ENCODE measurements at regions not wholly inside any gene's neighbourhood (a gene's known extent, or its start where the extent isn't known, plus 50 kb on each side); places are given as distances from the start of the nearest gene placed in this dataset.

DNA sequence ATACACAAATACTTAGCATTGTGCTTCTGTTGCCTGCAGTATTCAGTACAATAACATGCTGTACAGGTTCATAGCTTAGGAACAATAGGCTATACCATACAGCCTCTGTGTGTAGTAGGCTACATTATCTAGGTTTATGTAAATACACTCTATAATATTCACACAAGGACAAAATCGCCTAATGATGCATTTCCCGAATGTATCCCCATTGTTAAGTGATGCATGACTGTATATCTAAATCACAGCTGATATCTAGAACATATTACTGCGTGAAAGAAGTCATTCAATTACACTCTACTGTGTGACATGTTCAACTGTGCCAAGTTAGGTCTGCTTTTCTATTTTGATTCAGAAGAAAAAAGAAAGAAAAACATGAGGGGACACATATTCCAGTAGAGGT lies 633.5 kb downstream of the RFPL4B start:
- DNase-seq (ENCODE audit: low spot score): no peak
- no peak for ATAC-seq (ENCODE audit: low FRiP score)
- TF ChIP-seq CTCF (IDR thresholded peaks at IDR 0.05): no peak

GRCh38 chr6:112983713-112984261 lies 636.7 kb downstream of the RFPL4B start:
- TF ChIP-seq CTCF (IDR thresholded peaks at IDR 0.05): no peak
- ATAC-seq (ENCODE audit: low FRiP score) (no peak), DNase-seq (ENCODE audit: low spot score) (no peak)

- DNase-seq (ENCODE audit: low spot score) (no peak), ATAC-seq (ENCODE audit: low FRiP score) (no peak)
- no peak for TF ChIP-seq CTCF (IDR thresholded peaks at IDR 0.05)
Measured at GRCh38 chr6:112984899-112985298, 637.8 kb downstream of the RFPL4B start.

GRCh38 chr6:112986321-112986720 lies 639.2 kb downstream of the RFPL4B start:
- DNase-seq (ENCODE audit: low spot score) (no peak), ATAC-seq (ENCODE audit: low FRiP score) (no peak)
- TF ChIP-seq CTCF (IDR thresholded peaks at IDR 0.05): no peak

- DNase-seq (ENCODE audit: low spot score) (no peak), ATAC-seq (ENCODE audit: low FRiP score) (no peak)
- no peak for TF ChIP-seq CTCF (IDR thresholded peaks at IDR 0.05)
Measured at GRCh38 chr6:112988748-112989147, 641.6 kb downstream of the RFPL4B start.

DNA sequence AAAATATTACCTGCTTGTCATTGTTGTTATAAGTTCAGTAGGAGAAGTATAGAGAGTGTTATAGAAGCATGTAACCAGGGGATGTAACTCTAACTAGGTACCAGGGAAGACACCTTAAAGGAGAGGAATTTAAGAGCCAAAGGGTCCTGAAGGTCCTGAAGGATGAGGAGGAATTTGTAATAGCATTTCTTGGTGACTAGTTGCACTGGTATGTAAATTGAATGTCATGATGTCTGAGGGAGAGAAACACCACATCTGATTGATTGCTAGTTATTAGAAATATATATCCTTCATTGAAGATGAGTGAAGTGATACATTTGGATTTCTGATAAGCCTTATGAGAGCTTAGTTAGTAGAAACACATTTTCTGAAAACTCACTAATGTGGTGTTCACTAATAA lies 643.8 kb downstream of the RFPL4B start:
- ATAC-seq (ENCODE audit: low FRiP score) (no peak), DNase-seq (ENCODE audit: low spot score) (no peak)
- no peak for TF ChIP-seq CTCF (IDR thresholded peaks at IDR 0.05)

DNA sequence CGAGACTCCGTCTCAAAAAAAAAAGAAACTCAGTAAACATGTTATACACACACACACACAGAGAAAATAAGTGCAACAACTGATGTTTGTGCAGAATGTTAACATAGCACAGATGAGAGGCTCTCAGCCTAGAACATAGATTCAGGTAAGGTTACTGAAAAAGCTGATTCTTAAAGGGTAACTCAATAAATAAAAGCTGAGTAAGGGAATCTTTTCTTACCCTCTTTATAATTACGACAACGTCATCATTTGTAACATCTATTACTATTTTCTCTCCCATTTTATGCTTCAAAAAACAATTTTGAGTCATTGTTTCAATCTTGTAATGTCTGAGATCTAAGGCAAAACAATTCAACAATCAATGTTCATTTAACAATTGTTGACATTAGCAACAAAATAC lies 644.8 kb downstream of the RFPL4B start:
- TF ChIP-seq CTCF (IDR thresholded peaks at IDR 0.05): no peak
- DNase-seq (ENCODE audit: low spot score) (no peak), ATAC-seq (ENCODE audit: low FRiP score) (no peak)
